ENCODE measurements at regions not wholly inside any gene's neighbourhood (a gene's known extent, or its start where the extent isn't known, plus 50 kb on each side); places are given as distances from the start of the nearest gene placed in this dataset.

DNA sequence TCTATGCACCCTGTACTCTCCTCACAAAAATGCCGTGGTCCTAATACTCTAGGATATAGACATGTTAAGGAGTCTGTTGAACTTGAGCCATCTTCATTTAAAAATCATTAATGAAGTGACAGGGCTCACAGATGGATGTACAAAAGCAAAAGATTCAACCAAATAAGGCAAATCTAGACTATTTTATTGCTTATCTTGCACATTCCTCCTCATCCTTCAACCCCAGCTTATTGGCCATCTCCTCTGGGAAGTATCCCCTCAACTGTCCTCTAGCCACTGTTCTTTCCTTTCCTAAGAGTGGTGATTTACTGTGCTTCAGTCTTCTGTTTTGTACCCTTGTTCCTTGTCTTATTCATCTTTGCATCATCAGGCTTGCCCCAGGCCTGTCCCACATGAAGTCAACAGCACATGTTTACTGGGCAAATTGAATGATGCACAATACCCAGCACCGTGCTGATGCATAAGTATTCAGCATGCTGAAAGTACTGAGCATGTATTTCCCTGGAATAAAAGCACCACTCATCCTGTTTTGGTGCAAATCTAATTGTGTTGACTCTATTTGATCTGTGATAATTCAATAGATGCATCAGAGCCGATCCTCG, 287.3 kb upstream of the CLNK start:
- no peak for TF ChIP-seq ZNF274 (IDR thresholded peaks at IDR 0.05; ENCODE audit: low read depth, low read length)
- H3K4me3 ChIP-seq (ENCODE audit: low read length), result no peak overlapping the region

DNA sequence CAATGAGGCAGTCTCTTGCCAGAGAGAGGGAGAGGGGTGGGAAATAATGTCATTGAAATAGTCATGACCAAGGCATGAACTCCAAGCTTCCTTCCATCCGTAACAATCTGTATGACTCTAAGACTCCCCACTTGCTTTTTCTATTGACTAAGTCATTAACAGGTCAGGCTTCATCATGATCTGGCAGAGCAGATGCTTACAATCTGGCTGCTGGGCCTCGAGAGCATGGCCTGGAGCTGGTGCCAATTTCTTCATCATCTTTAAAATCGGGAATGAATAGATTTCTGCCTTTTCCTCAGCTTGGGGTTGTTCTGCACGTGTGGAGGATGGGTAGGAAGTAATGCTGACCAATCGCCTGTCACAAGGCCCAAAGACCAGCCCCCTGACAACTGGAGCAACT, 280.6 kb upstream of the CLNK start:
- H3K4me3 ChIP-seq (ENCODE audit: low read length), result no peak overlapping the region
- no peak for TF ChIP-seq ZNF274 (IDR thresholded peaks at IDR 0.05; ENCODE audit: low read depth, low read length)

DNA sequence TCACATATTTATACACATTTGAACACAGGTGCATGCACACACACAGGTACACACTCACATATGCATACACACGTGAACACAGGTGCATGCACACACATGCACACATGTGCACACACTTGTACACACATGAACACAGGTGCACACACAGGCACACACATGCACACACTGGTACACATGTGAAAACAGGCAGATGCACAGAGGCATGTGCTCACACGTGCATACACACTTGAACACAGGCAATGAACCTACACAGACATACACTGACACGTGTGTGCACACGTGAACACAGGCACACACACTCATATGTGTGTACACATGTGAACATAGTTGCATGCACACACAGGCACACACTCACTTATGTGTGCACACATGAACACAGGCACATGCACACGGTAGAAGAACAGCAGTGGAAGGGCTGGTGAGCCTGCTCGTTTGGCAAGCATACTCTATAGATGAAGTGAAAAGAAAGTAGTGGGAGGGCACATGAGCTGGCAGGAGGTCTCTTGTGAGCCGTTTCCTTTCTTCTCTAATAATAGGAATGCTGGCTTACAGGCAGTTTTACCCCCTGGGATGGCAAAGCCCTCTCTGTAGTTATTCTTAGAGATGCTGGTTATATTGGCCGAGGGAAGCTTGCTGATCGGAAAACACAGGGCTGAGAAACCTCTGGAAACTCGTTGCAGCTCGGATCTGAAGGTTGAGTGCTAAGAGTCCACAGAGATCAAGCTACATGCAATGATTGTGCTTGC, 279.6 kb upstream of the CLNK start:
- H3K4me3 ChIP-seq (ENCODE audit: low read length), result no peak overlapping the region
- no peak for TF ChIP-seq ZNF274 (IDR thresholded peaks at IDR 0.05; ENCODE audit: low read depth, low read length)

DNA sequence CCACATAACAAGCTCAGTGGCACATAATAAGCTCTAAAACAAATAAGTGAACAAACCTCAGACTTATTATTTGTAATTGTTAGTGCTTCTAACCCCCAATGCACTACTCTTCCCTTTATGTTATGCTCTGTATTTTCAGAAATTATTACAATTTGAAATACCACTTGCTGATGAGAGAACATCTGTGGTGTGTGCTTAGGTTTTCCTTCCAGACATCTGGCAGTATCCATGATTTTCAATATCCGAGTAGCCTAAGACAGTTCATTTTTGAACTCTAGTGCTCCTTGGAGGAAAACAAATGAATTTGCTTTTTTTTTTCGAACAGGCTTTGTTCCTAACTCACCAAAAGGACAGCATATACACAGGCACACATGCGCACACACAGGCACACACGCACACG, 278.7 kb upstream of the CLNK start:
- H3K4me3 ChIP-seq (ENCODE audit: low read length), result no peak overlapping the region
- no peak for TF ChIP-seq ZNF274 (IDR thresholded peaks at IDR 0.05; ENCODE audit: low read depth, low read length)

DNA sequence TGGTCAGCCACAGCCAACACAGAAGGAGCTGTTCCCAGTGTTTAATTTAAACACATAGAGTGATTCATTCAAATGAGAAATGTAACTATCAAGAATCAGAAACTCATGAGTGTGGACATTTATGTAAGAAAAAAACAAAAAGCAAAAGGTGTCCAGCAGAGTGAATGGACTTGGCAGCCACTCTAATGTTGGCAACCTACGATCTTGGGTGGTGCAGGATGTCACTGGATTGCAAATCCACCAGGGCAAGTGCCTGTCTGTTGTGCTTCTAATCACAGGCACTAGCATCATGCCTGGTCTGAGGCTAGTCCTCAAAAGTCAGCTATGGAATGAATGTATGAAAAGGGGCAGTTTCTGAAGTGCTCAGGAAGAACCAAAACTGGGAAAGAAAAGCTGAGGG, 277.7 kb upstream of the CLNK start:
- no peak for TF ChIP-seq ZNF274 (IDR thresholded peaks at IDR 0.05; ENCODE audit: low read depth, low read length)
- H3K4me3 ChIP-seq (ENCODE audit: low read length), result no peak overlapping the region

DNA sequence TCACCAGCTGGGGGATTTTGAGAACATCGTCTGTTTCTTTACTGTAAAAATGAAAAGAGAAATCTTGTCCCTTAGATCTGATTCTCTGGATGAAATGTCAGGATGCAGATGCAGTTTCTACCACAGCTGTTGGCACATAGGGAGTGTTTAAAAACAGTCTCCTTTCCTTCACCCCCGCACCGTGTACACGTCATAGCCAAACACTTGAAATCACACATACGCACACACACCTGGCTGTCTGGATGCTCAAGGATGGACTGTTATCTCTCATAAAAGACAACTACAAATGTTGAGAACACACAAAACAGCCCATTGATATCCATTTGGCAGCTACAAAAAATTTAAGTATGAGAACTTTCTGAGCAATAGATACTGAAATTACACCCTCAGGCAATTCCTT, 275.8 kb upstream of the CLNK start:
- no peak overlapping the region for H3K4me3 ChIP-seq (ENCODE audit: low read length)
- no peak for TF ChIP-seq ZNF274 (IDR thresholded peaks at IDR 0.05; ENCODE audit: low read depth, low read length)

DNA sequence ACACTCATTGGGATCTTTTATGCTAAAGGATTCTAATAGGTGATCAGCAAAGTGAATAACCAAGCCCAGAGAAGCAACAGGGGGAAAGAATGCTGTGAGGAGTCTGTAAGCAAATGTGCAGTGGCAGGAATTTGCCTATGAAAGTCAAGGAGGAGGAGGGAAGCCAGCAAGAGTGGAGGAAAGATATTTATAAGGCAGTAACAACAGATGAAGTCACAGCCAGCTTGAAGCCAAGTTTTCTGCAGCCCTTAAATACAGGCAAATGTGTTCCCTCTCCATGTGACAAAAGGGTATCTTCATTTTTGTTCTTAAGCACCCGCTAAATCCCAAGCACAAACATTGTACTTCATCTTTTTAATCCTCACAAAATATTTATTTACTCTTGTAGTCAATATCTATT, 275.0 kb upstream of the CLNK start:
- no peak for TF ChIP-seq ZNF274 (IDR thresholded peaks at IDR 0.05; ENCODE audit: low read depth, low read length)
- H3K4me3 ChIP-seq (ENCODE audit: low read length), result no peak overlapping the region

DNA sequence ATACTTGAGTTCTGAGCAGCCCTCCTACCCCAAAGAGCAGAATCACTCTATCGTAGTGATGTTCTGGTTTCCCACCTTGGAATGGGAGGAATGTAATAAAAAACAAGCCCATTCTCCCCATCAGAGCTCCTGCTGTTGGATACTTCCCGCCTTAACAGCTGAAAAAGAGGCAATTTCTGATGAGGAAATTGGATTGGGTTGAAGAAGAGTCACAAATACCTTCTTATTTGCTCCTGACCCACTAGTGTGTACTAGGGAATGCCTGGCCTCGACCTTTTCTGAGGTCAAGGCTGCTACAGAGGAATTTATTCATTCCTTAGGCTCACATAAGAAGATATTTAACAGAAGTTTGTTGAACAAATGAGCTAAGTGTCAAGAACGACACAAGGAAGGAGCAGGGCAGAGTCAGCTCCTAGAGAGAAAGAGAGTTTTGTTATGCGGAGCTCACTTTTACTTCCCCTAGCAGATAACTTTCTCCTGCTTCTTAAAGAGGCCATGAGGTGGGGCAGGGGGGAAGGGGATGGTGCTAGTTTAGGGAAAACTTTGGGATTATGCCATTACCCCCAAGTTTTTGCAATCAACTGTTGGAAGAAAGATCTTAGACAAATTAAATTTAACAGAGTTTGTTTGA, 273.8 kb upstream of the CLNK start:
- TF ChIP-seq ZNF274 (IDR thresholded peaks at IDR 0.05; ENCODE audit: low read depth, low read length), result no peak
- no peak overlapping the region for H3K4me3 ChIP-seq (ENCODE audit: low read length)

DNA sequence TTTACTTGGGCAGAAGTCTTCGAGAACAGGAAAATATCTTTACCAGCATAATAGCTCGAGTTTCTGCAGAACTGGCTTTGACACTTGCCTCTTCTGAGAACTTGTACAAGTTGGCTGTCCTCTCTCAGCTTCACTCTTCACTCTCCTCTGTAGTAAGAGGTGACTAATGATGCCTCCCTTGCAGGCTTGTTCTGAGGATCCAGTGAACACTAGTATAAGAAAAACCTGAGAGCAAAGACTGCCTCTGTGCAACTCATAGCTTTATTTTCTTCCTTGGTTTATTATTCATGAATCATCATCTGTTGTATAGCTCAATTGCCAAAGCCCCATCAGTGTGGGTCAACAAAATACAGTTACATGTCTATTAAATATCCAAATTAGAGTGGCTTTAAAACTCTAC, 266.7 kb upstream of the CLNK start:
- no peak for TF ChIP-seq ZNF274 (IDR thresholded peaks at IDR 0.05; ENCODE audit: low read depth, low read length)
- no peak overlapping the region for H3K4me3 ChIP-seq (ENCODE audit: low read length)

DNA sequence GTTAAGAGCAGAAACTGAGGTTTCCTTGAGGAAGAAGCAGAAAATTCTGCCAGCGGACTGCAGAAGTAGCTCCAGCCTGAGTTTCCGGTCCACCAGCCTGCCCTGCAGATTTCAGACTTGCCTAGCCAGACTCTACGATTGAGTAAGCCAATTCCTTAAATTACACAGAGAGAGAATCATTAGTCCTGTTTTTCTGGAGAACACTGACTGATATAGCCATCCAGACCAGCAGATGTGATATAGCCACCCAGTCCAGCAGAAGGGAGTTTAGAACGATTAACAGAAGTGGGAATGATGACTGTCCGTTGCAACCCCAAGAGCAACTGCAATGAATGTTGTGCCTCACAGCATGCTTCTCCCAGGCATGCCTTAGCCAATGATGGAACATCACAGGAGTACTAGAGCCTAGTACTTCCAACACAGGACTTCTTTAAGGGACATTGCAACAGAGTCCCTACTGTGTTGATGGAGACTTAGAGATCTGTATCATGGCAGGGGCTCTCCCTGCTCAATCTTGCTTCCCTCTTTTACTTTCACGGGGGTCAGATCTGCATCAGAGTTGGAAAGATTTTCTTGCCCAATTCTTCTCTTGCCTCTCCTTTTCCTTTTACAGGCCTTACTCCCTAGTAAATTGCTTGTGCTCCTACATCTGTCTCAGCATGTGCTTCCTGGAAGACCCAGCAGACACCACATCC, 264.6 kb upstream of the CLNK start:
- no peak overlapping the region for H3K4me3 ChIP-seq (ENCODE audit: low read length)
- no peak for TF ChIP-seq ZNF274 (IDR thresholded peaks at IDR 0.05; ENCODE audit: low read depth, low read length)

DNA sequence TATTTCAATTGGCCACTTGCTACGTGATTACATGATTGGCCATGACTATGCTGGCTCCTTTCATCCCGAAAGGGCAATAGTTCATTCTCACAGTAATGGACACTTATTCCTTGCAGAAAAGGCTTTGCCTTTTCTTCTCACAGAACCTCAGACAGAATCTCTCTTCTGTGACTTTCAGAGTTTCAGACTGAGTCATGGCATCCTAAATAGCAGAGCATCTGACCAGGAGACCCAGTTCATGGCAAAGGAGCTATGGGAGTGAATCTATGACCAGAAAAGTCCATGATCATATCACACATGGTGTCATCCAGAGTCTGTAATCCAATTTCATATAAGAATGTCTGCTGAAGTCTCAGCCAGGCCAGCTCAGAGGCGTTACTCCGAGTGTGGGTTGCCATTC, 263.3 kb upstream of the CLNK start:
- no peak overlapping the region for H3K4me3 ChIP-seq (ENCODE audit: low read length)
- no peak for TF ChIP-seq ZNF274 (IDR thresholded peaks at IDR 0.05; ENCODE audit: low read depth, low read length)

DNA sequence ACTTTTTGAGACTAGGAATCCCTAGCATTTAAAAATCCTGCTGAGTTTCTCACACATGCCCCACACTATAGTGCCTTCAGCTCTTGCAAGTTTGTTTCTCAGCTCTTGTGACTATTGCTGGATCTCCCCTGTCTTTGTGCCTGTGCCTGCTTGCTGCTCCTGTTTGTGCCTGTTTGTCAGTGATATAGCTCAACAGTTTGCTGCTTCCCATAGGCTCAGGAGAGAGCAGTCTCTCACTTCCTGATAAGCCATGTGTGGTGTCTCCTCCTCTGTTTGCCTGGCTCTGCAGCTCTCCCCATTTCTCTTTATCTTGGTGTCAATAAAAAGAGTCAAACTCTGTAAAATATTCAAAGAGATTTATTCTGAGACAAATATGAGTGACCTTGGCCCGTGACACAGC, 259.8 kb upstream of the CLNK start:
- no peak for TF ChIP-seq ZNF274 (IDR thresholded peaks at IDR 0.05; ENCODE audit: low read depth, low read length)
- H3K4me3 ChIP-seq (ENCODE audit: low read length), result no peak overlapping the region

DNA sequence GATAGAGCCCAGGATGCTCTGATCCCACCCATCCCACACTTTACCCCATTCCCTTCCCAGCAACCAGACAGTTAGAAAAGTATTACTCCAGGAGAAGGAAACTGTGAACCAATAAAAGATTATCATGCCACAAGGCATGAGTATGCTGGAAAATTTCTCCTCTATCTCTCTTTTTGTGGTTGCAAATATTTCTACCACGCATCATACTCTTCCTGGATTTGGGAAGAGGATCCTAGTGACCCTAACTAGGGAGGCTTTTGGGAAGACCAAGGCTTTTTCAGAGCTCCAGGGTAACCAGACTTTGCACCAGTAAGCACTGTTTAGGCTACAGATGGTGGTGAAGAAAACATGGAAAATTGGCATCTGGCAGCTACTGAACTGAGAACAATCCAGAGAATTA, 257.6 kb upstream of the CLNK start:
- no peak overlapping the region for H3K4me3 ChIP-seq (ENCODE audit: low read length)
- no peak for TF ChIP-seq ZNF274 (IDR thresholded peaks at IDR 0.05; ENCODE audit: low read depth, low read length)

DNA sequence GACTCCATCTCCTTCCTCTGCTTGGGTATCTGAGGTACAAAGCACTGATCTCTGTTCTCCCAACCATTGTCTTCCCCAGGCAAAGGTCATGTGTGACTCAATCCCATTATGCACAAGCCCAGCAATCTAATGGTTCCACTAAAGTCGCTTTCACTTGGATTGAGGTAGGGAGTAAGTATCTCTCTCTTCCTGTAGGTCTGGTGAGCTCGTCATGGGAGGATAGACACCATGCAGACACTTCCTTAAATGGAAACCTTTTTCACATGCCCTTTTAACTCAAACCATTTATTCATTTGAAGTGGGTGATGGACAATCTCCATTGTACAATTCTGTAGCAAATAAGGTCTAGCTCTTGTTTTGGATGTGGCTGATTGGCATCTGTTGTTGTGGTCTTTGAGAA, 245.2 kb upstream of the CLNK start:
- TF ChIP-seq ZNF274 (IDR thresholded peaks at IDR 0.05; ENCODE audit: low read depth, low read length), result no peak
- H3K4me3 ChIP-seq (ENCODE audit: low read length), result no peak overlapping the region

DNA sequence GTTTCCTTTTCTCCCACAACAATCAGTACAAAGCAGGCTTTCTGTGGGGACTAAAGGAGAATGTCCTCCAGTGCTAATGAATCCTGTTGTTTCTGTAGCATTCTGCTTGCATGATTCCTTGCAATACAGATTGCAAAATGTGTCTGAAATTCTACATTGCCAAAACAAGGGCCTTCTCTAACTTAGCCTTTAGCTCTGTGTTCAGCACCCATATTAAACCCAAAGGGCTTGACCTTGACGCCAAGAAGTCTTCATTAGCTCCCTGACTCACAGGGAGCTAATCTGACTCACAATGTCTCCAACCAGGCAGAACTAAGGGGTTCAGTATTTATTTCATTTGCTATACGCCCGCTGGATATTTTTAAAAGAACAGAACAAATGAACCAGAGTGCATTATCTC, 241.4 kb upstream of the CLNK start:
- no peak overlapping the region for H3K4me3 ChIP-seq (ENCODE audit: low read length)
- TF ChIP-seq ZNF274 (IDR thresholded peaks at IDR 0.05; ENCODE audit: low read depth, low read length), result no peak
